Duodenal mucosa (tissue), 2 donors: ENCODE measurements at regions not wholly inside any gene's neighbourhood (a gene's known extent, or its start where the extent isn't known, plus 50 kb on each side); places are given as distances from the start of the nearest gene placed in this dataset.
A peak's percentile ranks its signal among the peaks of the same experiment; 100 is the strongest.

Experiments
- H3K27ac ChIP-seq: one replicate; pipeline ENCODE4 v1.7.0; 2013; ENCODE audit warnings: low read depth, low read length
- H3K27me3 ChIP-seq, 2 donors: one replicate each; pipeline ENCODE4 v1.7.0; 2013; ENCODE audit warnings: low read length in 2 of 2, control low read depth in 1 of 2; ENCODE audit not compliant: insufficient read depth in 2 of 2, control insufficient read depth in 1 of 2
- H3K36me3 ChIP-seq, 2 donors: one replicate each; pipeline ENCODE4 v1.7.0; 2013; ENCODE audit warnings: low read length in 2 of 2, control low read depth in 1 of 2; ENCODE audit not compliant: insufficient read depth in 2 of 2, control insufficient read depth in 1 of 2
- H3K4me1 ChIP-seq, 2 donors: one replicate each; pipeline ENCODE4 v1.7.0; 2013; ENCODE audit warnings: low read length in 2 of 2, control low read depth in 1 of 2; ENCODE audit not compliant: insufficient read depth in 2 of 2, control insufficient read depth in 1 of 2
- H3K4me3 ChIP-seq, 2 donors: one replicate each; pipeline ENCODE4 v1.7.0; 2013; ENCODE audit warnings: low read length in 2 of 2, low read depth in 1 of 2
- H3K9ac ChIP-seq, 2 donors: one replicate each; pipeline ENCODE4 v1.7.0; 2013; ENCODE audit warnings: low read length in 2 of 2, low read depth in 1 of 2
- H3K9me3 ChIP-seq, 2 donors: one replicate each; pipeline ENCODE4 v1.7.0; 2013; ENCODE audit warnings: low read length in 2 of 2, control low read depth in 1 of 2; ENCODE audit not compliant: control insufficient read depth in 1 of 2

- no peak overlapping the region for H3K4me3 ChIP-seq
- no peaks in the 10 kb centered on the region for H3K36me3 ChIP-seq
- H3K9me3 ChIP-seq, result no peaks in the 10 kb centered on the region
- H3K27me3 ChIP-seq, result peaks cover 0 to 3% of the 10 kb centered on the region in 2 donors
- no peak overlapping the region for H3K27ac ChIP-seq
- H3K4me1 ChIP-seq, result no peaks in the 10 kb centered on the region
- H3K9ac ChIP-seq, result no peak overlapping the region
Measured at GRCh38 chr10:9234191-9234590, 1179.7 kb downstream of the GATA3 start.

- H3K36me3 ChIP-seq, result no peaks in the 10 kb centered on the region
- H3K9me3 ChIP-seq, result no peaks in the 10 kb centered on the region
- peaks cover 0 to 3% of the 10 kb centered on the region in 2 donors for H3K27me3 ChIP-seq
- peak overlapping the region; percentile 20 for H3K27ac ChIP-seq
- no peaks in the 10 kb centered on the region for H3K4me1 ChIP-seq
- H3K9ac ChIP-seq, result no peak overlapping the region
- H3K4me3 ChIP-seq, result no peak overlapping the region
Measured at GRCh38 chr10:9238041-9238440, 1183.6 kb downstream of the GATA3 start.

GRCh38 chr10:9239298-9239697, 1184.8 kb downstream of the GATA3 start:
- H3K4me1 ChIP-seq, result no peaks in the 10 kb centered on the region
- no peaks in the 10 kb centered on the region for H3K36me3 ChIP-seq
- no peak overlapping the region for H3K4me3 ChIP-seq
- no peaks in the 10 kb centered on the region for H3K9me3 ChIP-seq
- H3K27me3 ChIP-seq, result peaks cover 0 to 10% of the 10 kb centered on the region in 2 donors
- no peak overlapping the region for H3K9ac ChIP-seq
- H3K27ac ChIP-seq, result no peak overlapping the region

- Histone ChIP-seq H3K27me3 (peaks cover 0 to 7% of the 10 kb centered on the region in 2 donors), H3K27ac (no peak overlapping the region), H3K4me3 (no peak overlapping the region), H3K36me3 (no peaks in the 10 kb centered on the region), H3K9ac (no peak overlapping the region), H3K4me1 (no peaks in the 10 kb centered on the region), H3K9me3 (no peaks in the 10 kb centered on the region)
Measured at GRCh38 chr10:9243941-9244411, 1189.5 kb downstream of the GATA3 start.

GRCh38 chr10:9244864-9245263, 1190.4 kb downstream of the GATA3 start:
- H3K27me3 ChIP-seq, result peaks cover 0 to 7% of the 10 kb centered on the region in 2 donors
- H3K36me3 ChIP-seq, result no peaks in the 10 kb centered on the region
- H3K27ac ChIP-seq, result no peak overlapping the region
- H3K9me3 ChIP-seq, result no peaks in the 10 kb centered on the region
- no peak overlapping the region for H3K4me3 ChIP-seq
- H3K4me1 ChIP-seq, result no peaks in the 10 kb centered on the region
- H3K9ac ChIP-seq, result no peak overlapping the region

- no peaks in the 10 kb centered on the region for H3K9me3 ChIP-seq
- H3K27ac ChIP-seq, result no peak overlapping the region
- no peaks in the 10 kb centered on the region for H3K36me3 ChIP-seq
- no peak overlapping the region for H3K9ac ChIP-seq
- no peaks in the 10 kb centered on the region for H3K4me1 ChIP-seq
- no peak overlapping the region for H3K4me3 ChIP-seq
- H3K27me3 ChIP-seq, result no peaks in the 10 kb centered on the region
Measured at GRCh38 chr10:9253121-9253520, 1198.6 kb downstream of the GATA3 start.

GRCh38 chr10:9254353-9254752, 1199.9 kb downstream of the GATA3 start:
- H3K27ac ChIP-seq, result no peak overlapping the region
- no peak overlapping the region for H3K4me3 ChIP-seq
- H3K27me3 ChIP-seq, result no peaks in the 10 kb centered on the region
- no peaks in the 10 kb centered on the region for H3K4me1 ChIP-seq
- no peak overlapping the region for H3K9ac ChIP-seq
- no peaks in the 10 kb centered on the region for H3K36me3 ChIP-seq
- H3K9me3 ChIP-seq, result no peaks in the 10 kb centered on the region

- no peaks in the 10 kb centered on the region for H3K36me3 ChIP-seq
- no peaks in the 10 kb centered on the region for H3K4me1 ChIP-seq
- H3K4me3 ChIP-seq, result no peak overlapping the region
- H3K27ac ChIP-seq, result no peak overlapping the region
- H3K27me3 ChIP-seq, result no peaks in the 10 kb centered on the region
- no peak overlapping the region for H3K9ac ChIP-seq
- H3K9me3 ChIP-seq, result no peaks in the 10 kb centered on the region
Measured at GRCh38 chr10:9260690-9261089, 1206.2 kb downstream of the GATA3 start.

GRCh38 chr10:9262770-9263169, 1208.3 kb downstream of the GATA3 start:
- no peaks in the 10 kb centered on the region for H3K4me1 ChIP-seq
- H3K4me3 ChIP-seq, result no peak overlapping the region
- H3K9ac ChIP-seq, result no peak overlapping the region
- no peaks in the 10 kb centered on the region for H3K9me3 ChIP-seq
- no peaks in the 10 kb centered on the region for H3K27me3 ChIP-seq
- H3K27ac ChIP-seq, result no peak overlapping the region
- no peaks in the 10 kb centered on the region for H3K36me3 ChIP-seq

GRCh38 chr10:9268176-9268575, 1213.7 kb downstream of the GATA3 start:
- H3K36me3 ChIP-seq, result no peaks in the 10 kb centered on the region
- no peaks in the 10 kb centered on the region for H3K4me1 ChIP-seq
- H3K9ac ChIP-seq, result no peak overlapping the region
- no peaks in the 10 kb centered on the region for H3K9me3 ChIP-seq
- no peaks in the 10 kb centered on the region for H3K27me3 ChIP-seq
- no peak overlapping the region for H3K4me3 ChIP-seq
- no peak overlapping the region for H3K27ac ChIP-seq
